ENCODE measurements at regions not wholly inside any gene's neighbourhood (a gene's known extent, or its start where the extent isn't known, plus 50 kb on each side); places are given as distances from the start of the nearest gene placed in this dataset.

- Mint-ChIP-seq H3K27me3 (peaks cover 53 to 74% of the 10 kb centered on the region in 2 donors), H3K36me3 (ENCODE audit: insufficient read depth) (no peaks in the 10 kb centered on the region), H3K4me3 (no peak overlapping the region), H3K4me1 (ENCODE audit: low read depth in 2 of 2) (no peaks in the 10 kb centered on the region), H3K9me3 (no peaks in the 10 kb centered on the region), H3K27ac (no peak overlapping the region)
- DNase-seq (no peak), ATAC-seq (replicated peaks) (no peak)
These were observed 105.5 kb upstream of the TOP3B start for GRCh38 chr22:22087854-22088657.

- H3K9me3 Mint-ChIP-seq, result no peaks in the 10 kb centered on the region
- no peak overlapping the region for H3K27ac Mint-ChIP-seq
- no peaks in the 10 kb centered on the region for H3K36me3 Mint-ChIP-seq (ENCODE audit: insufficient read depth)
- peaks cover 52 to 74% of the 10 kb centered on the region in 2 donors for H3K27me3 Mint-ChIP-seq
- H3K4me3 Mint-ChIP-seq, result no peak overlapping the region
- ATAC-seq (replicated peaks) (no peak), DNase-seq (no peak)
- H3K4me1 Mint-ChIP-seq (ENCODE audit: low read depth in 2 of 2), result no peaks in the 10 kb centered on the region
These were observed 104.0 kb upstream of the TOP3B start for GRCh38 chr22:22086501-22087158.

- no peak for DNase-seq
- Mint-ChIP-seq H3K9me3 (no peaks in the 10 kb centered on the region), H3K4me1 (ENCODE audit: low read depth in 2 of 2) (no peaks in the 10 kb centered on the region), H3K4me3 (no peak overlapping the region), H3K27ac (no peak overlapping the region), H3K27me3 (peaks cover 53 to 74% of the 10 kb centered on the region in 2 donors), H3K36me3 (ENCODE audit: insufficient read depth) (no peaks in the 10 kb centered on the region)
- no peak for ATAC-seq (replicated peaks)
These were observed 103.3 kb upstream of the TOP3B start for GRCh38 chr22:22085702-22086500.

- no peaks in the 10 kb centered on the region for H3K9me3 Mint-ChIP-seq
- no peaks in the 10 kb centered on the region for H3K4me1 Mint-ChIP-seq (ENCODE audit: low read depth in 2 of 2)
These were observed 101.6 kb upstream of the TOP3B start for GRCh38 chr22:22084089-22084711.

GRCh38 chr22:22082960-22083359 lies 100.4 kb upstream of the TOP3B start:
- no peaks in the 10 kb centered on the region for H3K4me1 Mint-ChIP-seq (ENCODE audit: low read depth in 2 of 2)

More at GRCh38 chr22:22084089-22084711, 101.6 kb upstream of the TOP3B start:
- no peak overlapping the region for H3K4me3 Mint-ChIP-seq
- DNase-seq, result no peak
- H3K27ac Mint-ChIP-seq, result no peak overlapping the region
- ATAC-seq (replicated peaks), result no peak
- H3K36me3 Mint-ChIP-seq (ENCODE audit: insufficient read depth), result no peaks in the 10 kb centered on the region
- H3K27me3 Mint-ChIP-seq, result peaks cover 51 to 76% of the 10 kb centered on the region in 2 donors

GRCh38 chr22:22082229-22082835 lies 99.7 kb upstream of the TOP3B start:
- Mint-ChIP-seq H3K36me3 (ENCODE audit: insufficient read depth) (no peaks in the 10 kb centered on the region), H3K4me1 (ENCODE audit: low read depth in 2 of 2) (no peaks in the 10 kb centered on the region), H3K9me3 (no peaks in the 10 kb centered on the region), H3K4me3 (no peak overlapping the region), H3K27me3 (peaks cover 43 to 70% of the 10 kb centered on the region in 2 donors), H3K27ac (no peak overlapping the region)
- ATAC-seq (replicated peaks) (no peak), DNase-seq (no peak)

More at GRCh38 chr22:22082960-22083359, 100.4 kb upstream of the TOP3B start:
- Mint-ChIP-seq H3K9me3 (no peaks in the 10 kb centered on the region), H3K4me3 (no peak overlapping the region), H3K27me3 (peaks cover 43 to 65% of the 10 kb centered on the region in 2 donors), H3K27ac (no peak overlapping the region), H3K36me3 (ENCODE audit: insufficient read depth) (no peaks in the 10 kb centered on the region)
- DNase-seq (no peak), ATAC-seq (replicated peaks) (no peak)

- Mint-ChIP-seq H3K4me1 (ENCODE audit: low read depth in 2 of 2) (no peaks in the 10 kb centered on the region), H3K27me3 (peaks cover 51 to 76% of the 10 kb centered on the region in 2 donors), H3K9me3 (no peaks in the 10 kb centered on the region), H3K36me3 (ENCODE audit: insufficient read depth) (no peaks in the 10 kb centered on the region), H3K4me3 (no peak overlapping the region), H3K27ac (no peak overlapping the region)
- no peak for ATAC-seq (replicated peaks)
- no peak for DNase-seq
These were observed 97.7 kb upstream of the TOP3B start for GRCh38 chr22:22080270-22080669.

- H3K27ac Mint-ChIP-seq, result no peak overlapping the region
- DNase-seq, result no peak
- H3K9me3 Mint-ChIP-seq, result no peaks in the 10 kb centered on the region
- no peak for ATAC-seq (replicated peaks)
- H3K36me3 Mint-ChIP-seq (ENCODE audit: insufficient read depth), result no peaks in the 10 kb centered on the region
- peaks cover 55 to 83% of the 10 kb centered on the region in 2 donors for H3K27me3 Mint-ChIP-seq
- no peaks in the 10 kb centered on the region for H3K4me1 Mint-ChIP-seq (ENCODE audit: low read depth in 2 of 2)
- H3K4me3 Mint-ChIP-seq, result no peak overlapping the region
These were observed 97.0 kb upstream of the TOP3B start for GRCh38 chr22:22079404-22080148.

GRCh38 chr22:22078329-22078728 lies 95.7 kb upstream of the TOP3B start:
- Mint-ChIP-seq H3K4me1 (ENCODE audit: low read depth in 2 of 2) (no peaks in the 10 kb centered on the region), H3K27ac (no peak overlapping the region), H3K9me3 (no peaks in the 10 kb centered on the region), H3K36me3 (ENCODE audit: insufficient read depth) (no peaks in the 10 kb centered on the region), H3K4me3 (no peak overlapping the region), H3K27me3 (peaks cover 57 to 84% of the 10 kb centered on the region in 2 donors)
- ATAC-seq (replicated peaks) (no peak), DNase-seq (no peak)

- Mint-ChIP-seq H3K4me1 (ENCODE audit: low read depth in 2 of 2) (no peaks in the 10 kb centered on the region), H3K27ac (no peak overlapping the region), H3K36me3 (ENCODE audit: insufficient read depth) (no peaks in the 10 kb centered on the region), H3K27me3 (peaks cover 48 to 72% of the 10 kb centered on the region in 2 donors), H3K4me3 (no peak overlapping the region), H3K9me3 (no peaks in the 10 kb centered on the region)
- DNase-seq (no peak), ATAC-seq (replicated peaks) (no peak)
These were observed 94.5 kb upstream of the TOP3B start for GRCh38 chr22:22076932-22077703.

GRCh38 chr22:22076361-22076760 lies 93.8 kb upstream of the TOP3B start:
- H3K9me3 Mint-ChIP-seq, result no peaks in the 10 kb centered on the region
- no peak overlapping the region for H3K27ac Mint-ChIP-seq
- no peaks in the 10 kb centered on the region for H3K4me1 Mint-ChIP-seq (ENCODE audit: low read depth in 2 of 2)
- no peak overlapping the region for H3K4me3 Mint-ChIP-seq
- ATAC-seq (replicated peaks) (no peak), DNase-seq (no peak)
- H3K27me3 Mint-ChIP-seq, result peaks cover 41 to 65% of the 10 kb centered on the region in 2 donors
- no peaks in the 10 kb centered on the region for H3K36me3 Mint-ChIP-seq (ENCODE audit: insufficient read depth)

Data from effector memory CD8-positive, alpha-beta T cell (primary cell).